ENCODE measurements at regions not wholly inside any gene's neighbourhood (a gene's known extent, or its start where the extent isn't known, plus 50 kb on each side); places are given as distances from the start of the nearest gene placed in this dataset.

DNA sequence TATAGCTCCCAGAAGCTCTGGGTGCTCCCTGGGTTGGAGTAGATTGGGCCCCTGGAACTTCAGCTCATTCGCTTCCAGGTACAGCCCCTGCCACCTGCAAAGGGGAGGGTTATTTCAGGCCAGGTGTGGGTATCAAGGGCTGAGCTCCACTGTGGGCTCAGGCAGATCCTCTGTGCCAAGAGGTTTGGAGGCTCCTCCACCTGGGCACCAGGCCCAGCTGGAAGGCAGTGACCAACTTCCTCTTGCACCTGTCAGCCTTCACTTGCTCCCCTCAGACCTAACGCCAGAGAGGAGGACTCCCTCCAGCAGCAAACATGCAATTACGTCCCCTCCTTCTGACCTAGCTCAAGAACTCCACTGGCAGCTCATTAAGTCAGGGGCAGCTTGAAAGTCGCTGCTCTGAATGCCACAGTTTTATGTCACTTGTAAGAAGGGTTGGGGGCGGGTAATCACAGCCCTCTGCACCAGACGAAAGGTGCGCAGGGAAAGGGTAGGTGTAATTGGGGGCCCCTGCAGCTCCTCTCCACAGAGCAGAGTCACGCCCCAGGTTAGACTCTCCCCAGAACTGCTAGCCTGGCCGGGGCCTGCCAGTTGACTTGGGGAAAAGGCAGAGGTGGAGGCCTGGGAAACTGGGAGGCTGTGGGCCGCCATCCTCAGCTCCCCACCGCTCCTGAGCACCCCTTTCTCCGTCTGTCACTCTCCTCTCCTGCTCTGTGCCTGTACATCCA lies 125.0 kb upstream of the TMPRSS2 start:
- no peak for DNase-seq (ENCODE audit: low spot score)

DNA sequence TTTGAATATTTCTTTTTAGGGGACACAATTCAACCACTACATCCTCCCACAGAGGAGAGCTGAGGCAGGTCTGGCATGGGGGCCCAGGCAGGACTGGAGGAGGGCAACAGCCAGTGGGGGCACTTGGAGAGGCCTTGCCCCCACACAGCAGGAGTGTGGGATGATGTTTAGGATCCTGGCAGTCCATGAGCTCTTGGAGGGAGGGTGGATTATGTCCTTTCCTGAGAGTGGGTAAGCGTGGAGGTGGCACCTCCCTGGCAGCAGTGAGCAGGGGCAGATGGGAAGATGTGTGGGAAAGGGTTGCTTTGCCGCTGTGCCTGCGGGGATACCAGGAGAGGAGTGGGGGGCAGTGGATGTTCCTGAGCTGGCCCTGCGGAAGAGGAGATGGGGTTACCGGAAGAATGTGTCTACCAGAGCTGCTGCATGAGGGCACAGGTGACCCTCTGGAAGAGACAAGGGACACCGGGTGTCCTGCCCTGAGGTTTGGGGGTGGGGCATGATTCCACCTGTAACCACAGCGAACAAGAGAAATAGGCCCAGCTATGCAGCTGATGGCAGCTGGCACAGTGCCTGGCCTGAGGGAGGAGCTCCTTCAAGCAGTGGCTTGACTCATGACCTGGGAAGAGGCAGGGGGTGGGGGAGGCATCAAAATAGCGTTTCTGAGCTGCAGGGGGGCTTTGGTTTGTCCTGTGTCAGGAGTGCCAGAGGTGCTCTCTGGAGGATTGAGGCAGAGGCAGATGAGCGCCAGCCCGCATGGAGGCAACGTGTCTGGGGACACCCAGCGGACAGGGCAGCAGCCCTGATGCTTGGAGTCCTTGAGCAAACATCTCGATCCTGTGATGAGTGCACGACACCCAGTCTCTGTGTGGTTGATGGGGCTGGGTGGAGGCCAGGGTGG lies 123.9 kb upstream of the TMPRSS2 start:
- DNase-seq (ENCODE audit: low spot score), result no peak

GRCh38 chr21:41630917-41631316 lies 123.0 kb upstream of the TMPRSS2 start:
- DNase-seq (ENCODE audit: low spot score), result no peak

- DNase-seq (ENCODE audit: low spot score), result no peak
These were observed 122.3 kb upstream of the TMPRSS2 start for GRCh38 chr21:41630249-41630648.

GRCh38 chr21:41628256-41628655 lies 120.3 kb upstream of the TMPRSS2 start:
- no peak for DNase-seq (ENCODE audit: low spot score)

DNA sequence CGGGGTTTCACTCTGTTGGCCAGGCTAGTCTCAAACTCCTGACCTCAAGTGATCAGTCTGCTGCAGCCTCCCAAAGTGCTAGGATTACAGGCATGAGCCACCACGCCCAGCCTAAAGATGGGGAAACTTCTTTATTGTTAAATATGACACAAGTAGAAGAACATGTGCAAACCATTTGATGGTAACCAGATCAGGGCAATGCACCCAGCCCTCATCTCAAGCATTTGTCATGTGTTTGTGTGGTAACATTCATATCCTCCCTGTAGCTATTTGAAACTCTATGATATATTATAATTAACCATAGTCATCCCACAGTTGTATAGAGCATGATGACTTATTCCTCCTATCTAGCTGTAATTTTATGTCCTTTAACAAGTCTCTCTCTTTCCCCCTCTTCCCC lies 119.5 kb upstream of the TMPRSS2 start:
- DNase-seq (ENCODE audit: low spot score), result no peak

GRCh38 chr21:41626021-41626420 lies 118.1 kb upstream of the TMPRSS2 start:
- no peak for DNase-seq (ENCODE audit: low spot score)

GRCh38 chr21:41625428-41625827 lies 117.5 kb upstream of the TMPRSS2 start:
- DNase-seq (ENCODE audit: low spot score), result no peak

DNA sequence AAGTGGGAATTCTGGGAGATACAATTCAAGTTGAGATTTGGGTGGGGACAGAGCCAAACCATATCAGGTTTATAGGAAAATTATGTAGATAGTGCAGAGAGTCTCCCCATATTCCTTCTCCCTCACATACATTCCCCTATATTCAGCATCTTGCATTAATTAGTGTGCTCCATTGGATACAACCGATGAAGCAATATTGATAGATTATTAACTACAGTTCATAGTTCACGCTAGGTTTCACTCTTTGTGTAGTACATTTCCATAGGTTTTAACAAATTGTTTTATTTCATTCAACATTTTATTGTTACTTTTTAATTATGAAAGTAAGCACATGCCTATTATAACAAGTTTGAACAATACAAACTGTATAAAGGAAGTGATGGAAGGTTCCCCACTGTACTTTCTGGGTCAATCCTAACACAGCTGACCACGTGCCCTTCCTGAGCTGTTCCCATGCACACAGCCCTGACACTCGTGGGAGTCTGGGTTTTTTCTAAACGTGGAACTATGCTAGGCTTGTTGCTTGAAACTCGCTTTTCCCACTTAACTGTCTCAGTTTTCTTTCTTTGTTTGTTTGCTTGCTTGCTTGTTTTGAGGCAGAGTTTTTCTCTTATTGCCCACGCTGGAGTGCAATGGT lies 116.8 kb upstream of the TMPRSS2 start:
- DNase-seq (ENCODE audit: low spot score), result no peak

DNA sequence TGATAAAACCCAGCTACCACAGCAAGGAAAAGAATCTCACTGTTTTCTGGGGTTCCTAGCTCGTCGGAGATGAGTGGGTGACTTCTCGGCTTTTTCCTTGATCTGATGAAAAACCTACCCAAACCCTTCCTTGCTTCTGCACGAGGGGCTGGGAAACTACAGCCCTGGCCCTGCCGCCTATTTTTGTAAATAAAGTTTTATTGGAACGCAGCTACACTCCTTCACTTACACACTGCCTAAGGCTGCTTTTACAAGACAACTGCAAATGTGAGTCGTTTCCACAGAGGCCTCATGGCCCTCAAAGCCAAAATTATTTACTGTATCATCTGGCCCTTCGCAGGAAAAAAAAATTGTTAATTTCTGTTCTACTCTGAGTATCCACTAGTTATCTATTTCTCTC lies 116.0 kb upstream of the TMPRSS2 start:
- no peak for DNase-seq (ENCODE audit: low spot score)

DNA sequence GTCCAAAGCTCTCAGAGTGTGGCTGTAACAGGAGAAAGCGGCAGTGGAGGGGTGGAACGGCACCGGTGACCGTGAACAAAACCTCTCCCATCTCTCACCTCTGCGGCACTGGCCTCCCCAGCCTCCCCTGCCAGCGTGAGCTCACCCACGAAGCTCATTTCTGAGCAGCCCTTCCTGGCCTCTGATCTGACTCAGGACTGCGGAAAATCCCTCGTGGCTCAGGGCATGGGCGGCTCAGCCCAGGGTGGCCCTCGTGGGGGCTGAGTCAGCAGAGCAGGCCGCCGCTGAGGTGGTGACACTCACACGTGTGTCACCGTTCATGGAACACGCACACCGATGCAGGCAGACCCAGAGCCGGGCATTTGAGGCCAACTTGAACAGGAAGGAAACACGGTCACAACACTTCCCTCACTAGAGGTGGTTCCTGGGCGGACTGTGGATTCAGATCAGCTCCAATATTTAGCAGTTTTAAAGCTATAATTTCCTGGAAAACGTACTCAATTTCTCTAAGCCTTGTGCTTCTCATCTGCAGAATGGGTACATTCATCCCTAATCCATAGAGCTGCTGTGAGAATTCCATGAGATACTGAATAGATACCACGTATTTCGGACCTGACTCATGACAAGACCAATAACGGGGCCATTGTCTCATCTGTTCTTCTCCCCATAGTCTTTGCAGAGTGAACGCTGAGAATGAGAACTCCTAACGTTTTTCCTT lies 115.0 kb upstream of the TMPRSS2 start:
- no peak for DNase-seq (ENCODE audit: low spot score)

DNA sequence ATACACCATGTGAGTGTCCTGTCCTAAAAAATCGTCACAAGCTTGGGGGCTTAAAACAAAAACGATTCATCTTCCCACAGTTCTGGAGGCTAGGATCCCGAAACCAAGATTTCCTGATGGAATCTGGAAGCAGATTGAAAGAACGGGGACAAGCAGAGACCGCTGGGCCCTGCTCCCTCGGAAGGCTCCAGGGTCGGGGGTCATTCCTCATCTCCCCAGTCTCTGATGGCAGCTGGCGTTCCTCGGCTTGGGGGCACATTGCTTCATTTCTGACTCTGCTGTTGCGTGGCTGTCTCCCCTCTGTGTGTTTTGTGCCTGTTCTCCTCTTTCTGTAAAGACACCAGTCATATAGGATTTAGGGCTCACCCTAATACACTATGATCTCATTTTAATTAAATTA lies 114.2 kb upstream of the TMPRSS2 start:
- DNase-seq (ENCODE audit: low spot score), result no peak

DNA sequence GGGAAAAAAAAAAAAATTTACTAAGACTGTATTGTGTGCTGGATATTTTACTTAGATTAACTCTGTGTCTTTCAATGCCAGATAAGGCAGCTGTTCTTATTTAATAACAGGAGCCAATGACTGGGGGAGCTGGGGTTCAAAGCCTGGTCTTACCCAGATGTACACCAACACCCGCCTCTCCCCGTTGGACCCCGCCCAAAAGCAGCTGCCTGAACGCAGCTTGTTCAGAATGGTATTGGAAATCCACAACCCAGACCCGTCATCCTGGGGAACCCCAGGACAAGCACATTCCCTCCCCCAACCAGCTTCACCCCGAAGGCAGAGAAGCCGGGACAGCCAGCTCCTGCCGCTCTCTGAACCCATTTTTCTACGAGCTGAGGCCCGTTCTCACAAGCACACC lies 113.6 kb upstream of the TMPRSS2 start:
- DNase-seq (ENCODE audit: low spot score), result no peak

DNA sequence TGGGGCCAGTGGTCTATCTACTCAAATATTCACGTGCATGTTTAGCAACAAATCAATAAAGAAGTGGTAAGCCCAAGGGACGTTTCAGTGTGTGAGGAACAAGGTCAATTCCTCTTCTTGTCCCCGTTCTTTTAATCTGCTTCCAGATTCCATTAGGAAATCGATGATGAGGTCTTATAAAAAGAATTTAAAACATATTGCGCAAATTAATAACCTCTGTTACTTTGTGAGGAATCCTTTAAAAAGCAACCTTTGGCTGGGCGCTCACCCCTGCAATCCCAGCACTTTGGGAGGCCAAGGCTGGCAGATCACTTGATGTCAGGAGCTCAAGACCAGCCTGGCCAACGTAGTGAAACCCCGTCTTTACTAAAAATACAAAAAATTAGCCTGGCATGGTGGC lies 113.0 kb upstream of the TMPRSS2 start:
- no peak for DNase-seq (ENCODE audit: low spot score)

GRCh38 chr21:41620541-41620940 lies 112.6 kb upstream of the TMPRSS2 start:
- no peak for DNase-seq (ENCODE audit: low spot score)

DNA sequence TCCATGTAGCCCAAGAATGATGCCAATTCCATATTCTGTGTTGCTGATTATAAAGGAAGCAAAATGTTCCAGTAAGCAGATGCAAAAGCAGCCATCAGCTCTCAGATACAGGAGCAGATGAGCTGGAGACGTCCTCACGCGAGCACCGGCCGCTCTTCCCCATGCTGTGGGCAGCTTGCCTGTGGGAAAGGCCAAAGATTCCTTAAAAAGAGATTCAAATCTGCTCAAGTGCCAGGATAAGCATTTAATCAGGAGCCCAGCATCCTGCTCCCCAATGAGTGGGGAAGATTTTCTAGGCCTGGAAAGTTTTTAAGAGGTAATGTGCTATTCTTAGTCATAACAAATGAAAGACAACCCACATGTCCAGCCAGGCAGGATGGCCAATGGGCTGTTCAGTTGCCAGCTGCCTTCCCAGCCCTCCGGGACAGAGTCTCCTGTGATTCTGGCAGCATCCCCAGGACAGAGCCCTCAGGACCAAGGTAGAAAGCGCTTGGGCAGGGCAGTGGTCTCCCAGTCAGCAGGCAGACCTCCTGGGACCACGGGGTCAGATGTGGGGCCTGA lies 108.2 kb upstream of the TMPRSS2 start:
- DNase-seq (ENCODE audit: low spot score), result no peak

DNA sequence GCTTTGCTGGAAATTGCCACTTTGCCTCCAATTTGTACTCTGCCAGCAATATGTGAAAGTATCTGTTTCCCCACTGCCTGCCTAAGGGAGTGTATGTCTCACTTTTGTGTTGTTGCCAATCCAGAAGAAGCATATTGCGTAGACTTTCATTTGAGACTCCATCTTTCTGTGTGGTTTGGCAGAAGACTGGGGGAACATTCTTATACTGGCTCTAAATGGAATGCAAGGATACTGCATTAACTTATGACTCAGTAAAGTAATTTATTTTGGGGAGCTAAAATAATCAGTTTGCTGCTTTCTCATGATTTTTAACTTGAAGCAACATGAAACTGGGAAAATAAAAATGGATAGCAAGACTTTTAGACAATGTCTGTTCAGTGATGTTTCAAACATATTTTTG lies 107.7 kb upstream of the TMPRSS2 start:
- no peak for DNase-seq (ENCODE audit: low spot score)

DNA sequence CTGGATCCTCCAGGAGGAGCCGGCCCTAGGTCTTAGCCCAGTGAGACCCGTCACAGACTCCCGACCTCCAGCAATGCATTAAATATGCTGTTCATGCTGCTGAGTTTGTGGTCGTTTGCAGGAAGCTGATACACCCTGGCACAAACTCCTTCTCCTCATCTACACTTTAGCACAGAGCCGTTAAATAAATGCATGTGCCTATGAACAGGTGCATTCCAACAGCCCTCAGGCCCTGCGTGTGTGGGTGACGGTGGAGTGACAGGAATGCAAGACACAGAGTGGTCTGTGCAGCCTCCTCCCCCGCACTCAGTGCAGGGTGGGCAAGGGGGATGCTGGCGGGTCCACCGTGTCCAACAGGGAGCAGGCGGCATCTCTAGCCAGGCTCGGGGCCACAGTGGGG lies 106.6 kb upstream of the TMPRSS2 start:
- DNase-seq (ENCODE audit: low spot score), result no peak

DNA sequence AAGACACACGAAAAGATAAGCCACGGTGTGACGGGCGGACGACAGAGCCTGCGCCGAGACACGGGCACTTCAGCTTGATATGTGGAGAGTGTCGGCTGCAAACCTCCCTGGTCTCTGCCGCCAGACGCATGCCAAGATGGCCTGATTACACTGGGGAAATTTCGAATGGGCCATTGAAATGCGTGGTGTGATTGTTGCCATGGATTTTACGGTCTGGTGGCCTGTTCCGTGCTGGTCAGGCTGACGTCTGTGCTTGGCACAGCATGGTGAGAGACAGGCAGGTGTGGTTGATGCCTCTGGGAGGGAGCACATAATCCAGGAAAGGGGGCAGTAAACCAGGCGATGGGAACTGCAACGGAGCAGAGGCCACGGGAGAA lies 105.6 kb upstream of the TMPRSS2 start:
- DNase-seq (ENCODE audit: low spot score), result no peak

GRCh38 chr21:41612674-41613532 lies 104.9 kb upstream of the TMPRSS2 start:
- no peak for DNase-seq (ENCODE audit: low spot score)

DNA sequence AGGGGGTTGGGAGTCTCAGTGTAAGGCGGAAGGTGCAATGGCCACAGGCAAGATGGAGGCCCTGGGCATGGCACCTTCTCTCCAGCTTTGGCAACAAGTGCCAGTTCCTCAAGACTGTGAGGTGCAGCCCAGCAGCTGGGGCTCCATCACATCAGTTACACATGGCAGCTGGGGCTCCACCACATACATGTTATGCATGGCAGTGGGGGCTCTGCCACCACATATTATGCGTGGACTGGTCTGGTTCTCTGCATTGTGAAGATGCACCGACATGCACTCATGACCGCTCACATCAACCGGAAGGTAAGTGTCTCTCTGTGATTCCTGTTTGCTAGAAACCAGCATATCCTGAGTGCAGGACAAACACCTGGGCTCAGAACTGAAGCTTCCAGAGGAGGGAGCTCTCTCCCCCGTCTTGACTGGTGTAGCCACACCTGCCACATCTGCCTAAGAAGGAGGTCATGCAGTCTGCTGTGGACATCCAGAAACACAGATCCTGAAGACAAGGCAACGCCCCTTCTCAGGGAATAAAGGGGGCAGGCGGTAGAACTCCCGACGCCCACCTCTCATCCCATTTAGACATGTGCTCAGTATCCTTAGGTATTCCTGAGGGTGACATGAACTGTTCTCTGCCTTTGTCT lies 104.1 kb upstream of the TMPRSS2 start:
- DNase-seq (ENCODE audit: low spot score), result no peak

Measured in CD4-positive, alpha-beta T cell treated with Interleukin-15 for 4 hours (primary cell).